WTC11 (cell line): ENCODE measurements at regions not wholly inside any gene's neighbourhood (a gene's known extent, or its start where the extent isn't known, plus 50 kb on each side); places are given as distances from the start of the nearest gene placed in this dataset.

Experiments
- ATAC-seq: fragments of 200-7000 bp; cut with Tn5 transposase; 2 replicates; pipeline ENCODE4 v1.10.0; 2021; ENCODE audit warnings: mild to moderate bottlenecking, moderate library complexity
- CTCF ChIA-PET: fragments of 300-600 bp; sonication (Branson Sonifier 250); formaldehyde crosslinking; loops from one replicate; lab custom pipeline; 2021; ENCODE audit warnings: antibody characterized with exemption; lab: Charles Lee
- POLR2A ChIA-PET: fragments of 350-600 bp; sonication (Branson Sonifier 250); formaldehyde crosslinking; loops from one replicate; lab custom pipeline; 2021; ENCODE audit warnings: antibody characterized with exemption; lab: Charles Lee
- DNase-seq: peaks from one replicate; pipeline ENCODE4 v3.0.0; 2021; ENCODE audit warnings: low spot score
- H3K27ac Mint-ChIP-seq: 2 replicates; pipeline ENCODE4 v1.8.0; 2021; ENCODE audit warnings: mixed read lengths
- H3K27me3 Mint-ChIP-seq: 2 replicates; pipeline ENCODE4 v1.8.0; 2021; ENCODE audit warnings: low read depth, mild to moderate bottlenecking, moderate library complexity, mixed read lengths
- H3K36me3 Mint-ChIP-seq: 2 replicates; pipeline ENCODE4 v1.8.0; 2021; ENCODE audit warnings: mixed read lengths
- H3K4me1 Mint-ChIP-seq: 2 replicates; pipeline ENCODE4 v1.8.0; 2022; ENCODE audit warnings: mixed read lengths
- H3K4me3 Mint-ChIP-seq: 2 replicates; pipeline ENCODE4 v1.8.0; 2021; ENCODE audit warnings: mild to moderate bottlenecking, moderate library complexity, mixed read lengths
- H3K9me3 Mint-ChIP-seq: 2 replicates; pipeline ENCODE4 v1.8.0; 2021; ENCODE audit warnings: mixed read lengths
- ATF2 ChIP-seq: sonication (generic); formaldehyde crosslinking; IDR thresholded peaks from 2 replicates; pipeline ENCODE4 v1.8.1; 2022; ENCODE audit warnings: low read depth, missing genetic modification reagents, borderline replicate concordance
- CDX4 ChIP-seq: fragments of 250-450 bp; sonication (Bioruptor Pico); IDR thresholded peaks from 2 replicates; pipeline ENCODE4 v1.9.0; 2021; ENCODE audit warnings: moderate library complexity, mild to moderate bottlenecking, inconsistent platforms, borderline replicate concordance
- CREB1 ChIP-seq: sonication (generic); formaldehyde crosslinking; IDR thresholded peaks from 2 replicates; pipeline ENCODE4 v1.8.0; 2023; ENCODE audit warnings: mild to moderate bottlenecking, missing genetic modification reagents
- ELF4 ChIP-seq: sonication (generic); formaldehyde crosslinking; IDR thresholded peaks from 2 replicates; pipeline ENCODE4 v1.8.1; 2022; ENCODE audit warnings: low read depth, mild to moderate bottlenecking, moderate library complexity, missing genetic modification reagents
- ESRRA ChIP-seq: sonication (generic); formaldehyde crosslinking; IDR thresholded peaks from 2 replicates; pipeline ENCODE4 v1.8.1; 2022; ENCODE audit warnings: mild to moderate bottlenecking, missing genetic modification reagents, borderline replicate concordance
- ETV6 ChIP-seq: sonication (generic); formaldehyde crosslinking; IDR thresholded peaks from 2 replicates; pipeline ENCODE4 v1.8.1; 2022; ENCODE audit warnings: mild to moderate bottlenecking, missing genetic modification reagents
- FOXP1 ChIP-seq: sonication (generic); formaldehyde crosslinking; IDR thresholded peaks from 2 replicates; pipeline ENCODE4 v1.8.0; 2022; ENCODE audit warnings: missing genetic modification reagents, mild to moderate bottlenecking, moderate library complexity, borderline replicate concordance
- FOXP4 ChIP-seq: sonication (generic); formaldehyde crosslinking; IDR thresholded peaks from 2 replicates; pipeline ENCODE4 v1.8.0; 2022; ENCODE audit warnings: mild to moderate bottlenecking, missing genetic modification reagents
- MAX ChIP-seq: sonication (generic); formaldehyde crosslinking; IDR thresholded peaks from 2 replicates; pipeline ENCODE4 v1.8.0; 2022; ENCODE audit warnings: mild to moderate bottlenecking, missing genetic modification reagents
- MYBL2 ChIP-seq: sonication (generic); formaldehyde crosslinking; IDR thresholded peaks from 2 replicates; pipeline ENCODE4 v1.8.1; 2023; ENCODE audit warnings: mild to moderate bottlenecking, moderate library complexity, missing genetic modification reagents
- PRRX2 ChIP-seq: fragments of 250-450 bp; sonication (Bioruptor Pico); IDR thresholded peaks from 2 replicates; pipeline ENCODE4 v1.8.0; 2021; ENCODE audit warnings: mild to moderate bottlenecking
- SP1 ChIP-seq: sonication (generic); formaldehyde crosslinking; conservative IDR thresholded peaks from 2 replicates; pipeline ENCODE4 v1.8.1; 2022; ENCODE audit warnings: missing genetic modification reagents
- TEAD1 ChIP-seq: sonication (generic); formaldehyde crosslinking; IDR thresholded peaks from 2 replicates; pipeline ENCODE4 v1.8.0; 2022; ENCODE audit warnings: mild to moderate bottlenecking, missing genetic modification reagents
- TP53 ChIP-seq: sonication (generic); formaldehyde crosslinking; IDR thresholded peaks from 2 replicates; pipeline ENCODE4 v1.8.1; 2023; ENCODE audit warnings: mild to moderate bottlenecking, missing genetic modification reagents
- ZNF263 ChIP-seq: sonication (generic); formaldehyde crosslinking; IDR thresholded peaks from 2 replicates; pipeline ENCODE4 v1.8.1; 2022; ENCODE audit warnings: low read depth, mild to moderate bottlenecking, moderate library complexity, missing genetic modification reagents
- ZNF416 ChIP-seq: fragments of 250-450 bp; sonication (Bioruptor Pico); IDR thresholded peaks from 2 replicates; pipeline ENCODE4 v1.9.0; 2021; ENCODE audit warnings: mild to moderate bottlenecking, inconsistent platforms
- TF ChIP-seq, protein P1 (sequence below): sonication (generic); formaldehyde crosslinking; IDR thresholded peaks from 2 replicates; pipeline ENCODE4 v1.8.1; 2023; ENCODE audit warnings: mild to moderate bottlenecking, missing genetic modification reagents, moderate library complexity
- TF ChIP-seq, protein P2 (sequence below): sonication (generic); formaldehyde crosslinking; IDR thresholded peaks from 2 replicates; pipeline ENCODE4 v1.8.1; 2023; ENCODE audit warnings: mild to moderate bottlenecking, missing genetic modification reagents, moderate library complexity
- TF ChIP-seq, protein P3 (sequence below): sonication (generic); formaldehyde crosslinking; IDR thresholded peaks from 2 replicates; pipeline ENCODE4 v1.8.1; 2023; ENCODE audit warnings: mild to moderate bottlenecking, missing genetic modification reagents
- TF ChIP-seq, protein P4 (sequence below): sonication (generic); formaldehyde crosslinking; IDR thresholded peaks from 2 replicates; pipeline ENCODE4 v1.8.1; 2022; ENCODE audit warnings: low read depth, mild to moderate bottlenecking, moderate library complexity, missing genetic modification reagents, borderline replicate concordance

- no peak overlapping the region for H3K4me3 Mint-ChIP-seq
- H3K36me3 Mint-ChIP-seq, result no peaks in the 10 kb centered on the region
- DNase-seq, result no peak
- ChIA-PET POLR2A (no interaction called here), CTCF (no interaction called here)
- no peak for ATAC-seq
- peaks cover 7% of the 10 kb centered on the region; the same call in 1 of the 2 replicates for H3K9me3 Mint-ChIP-seq
- H3K27ac Mint-ChIP-seq, result no peak overlapping the region
- TF ChIP-seq FOXP1 (CRISPR knock-in tag), result no peak
- no peak for TF ChIP-seq MYBL2
- no peak for TF ChIP-seq TEAD1 (CRISPR knock-in tag)
- TF ChIP-seq CDX4 (CRISPR knock-in tag), result no peak
- TF ChIP-seq ELF4, result no peak
- no peak for TF ChIP-seq ESRRA
- TF ChIP-seq, protein P1, sequence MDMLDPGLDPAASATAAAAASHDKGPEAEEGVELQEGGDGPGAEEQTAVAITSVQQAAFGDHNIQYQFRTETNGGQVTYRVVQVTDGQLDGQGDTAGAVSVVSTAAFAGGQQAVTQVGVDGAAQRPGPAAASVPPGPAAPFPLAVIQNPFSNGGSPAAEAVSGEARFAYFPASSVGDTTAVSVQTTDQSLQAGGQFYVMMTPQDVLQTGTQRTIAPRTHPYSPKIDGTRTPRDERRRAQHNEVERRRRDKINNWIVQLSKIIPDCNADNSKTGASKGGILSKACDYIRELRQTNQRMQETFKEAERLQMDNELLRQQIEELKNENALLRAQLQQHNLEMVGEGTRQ, result no peak
- H3K4me1 Mint-ChIP-seq, result peaks cover 2% of the 10 kb centered on the region
- H3K27me3 Mint-ChIP-seq, result no peaks in the 10 kb centered on the region
These were observed 280.2 kb upstream of the PCSK5 start for GRCh38 chr9:75610246-75610645.

DNA sequence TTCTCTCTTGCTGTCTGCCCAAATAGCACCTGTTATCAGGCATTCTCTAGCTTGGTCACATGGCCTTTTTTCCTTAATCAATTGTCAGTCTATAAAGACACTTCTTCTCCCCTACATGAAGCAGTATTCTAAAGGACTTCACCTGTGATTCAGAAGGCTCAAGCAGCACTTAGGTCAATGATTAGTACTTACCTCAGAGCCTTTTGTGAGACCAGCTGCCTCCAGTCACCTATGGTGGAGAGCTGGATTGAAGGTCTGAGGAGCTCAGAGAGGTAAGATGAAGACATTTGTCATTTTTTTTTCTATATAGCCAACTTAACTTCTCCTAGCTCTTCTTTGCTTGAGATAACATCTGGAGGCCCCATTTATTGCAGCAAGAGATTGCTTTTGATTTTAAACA lies 278.3 kb upstream of the PCSK5 start:
- Mint-ChIP-seq H3K36me3 (no peaks in the 10 kb centered on the region), H3K9me3 (peaks cover 7% of the 10 kb centered on the region; the same call in 1 of the 2 replicates), H3K4me1 (peaks cover 11% of the 10 kb centered on the region), H3K27me3 (no peaks in the 10 kb centered on the region), H3K4me3 (no peak overlapping the region), H3K27ac (no peak overlapping the region)
- no peak for TF ChIP-seq SP1
- TF ChIP-seq ETV6 (CRISPR knock-in tag), result no peak
- no peak for TF ChIP-seq TP53 (CRISPR knock-in tag)
- no peak for TF ChIP-seq MAX (CRISPR knock-in tag)
- TF ChIP-seq, protein P2, sequence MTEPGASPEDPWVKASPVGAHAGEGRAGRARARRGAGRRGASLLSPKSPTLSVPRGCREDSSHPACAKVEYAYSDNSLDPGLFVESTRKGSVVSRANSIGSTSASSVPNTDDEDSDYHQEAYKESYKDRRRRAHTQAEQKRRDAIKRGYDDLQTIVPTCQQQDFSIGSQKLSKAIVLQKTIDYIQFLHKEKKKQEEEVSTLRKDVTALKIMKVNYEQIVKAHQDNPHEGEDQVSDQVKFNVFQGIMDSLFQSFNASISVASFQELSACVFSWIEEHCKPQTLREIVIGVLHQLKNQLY, result no peak
- CTCF ChIA-PET, result no interaction called here
- POLR2A ChIA-PET, result no interaction called here
- ATAC-seq (no peak), DNase-seq (no peak)

GRCh38 chr9:75612754-75613153 lies 277.7 kb upstream of the PCSK5 start:
- H3K9me3 Mint-ChIP-seq, result peaks cover 7% of the 10 kb centered on the region; the same call in 1 of the 2 replicates
- CTCF ChIA-PET, result no interaction called here
- DNase-seq (no peak), ATAC-seq (no peak)
- H3K4me3 Mint-ChIP-seq, result no peak overlapping the region
- H3K27me3 Mint-ChIP-seq, result no peaks in the 10 kb centered on the region
- peaks cover 11% of the 10 kb centered on the region for H3K4me1 Mint-ChIP-seq
- no peak overlapping the region for H3K27ac Mint-ChIP-seq
- TF ChIP-seq ZNF416 (no peak), FOXP4 (CRISPR knock-in tag) (no peak), ATF2 (CRISPR knock-in tag) (no peak), FOXP1 (CRISPR knock-in tag) (no peak), CREB1 (CRISPR knock-in tag) (no peak), ELF4 (no peak), PRRX2 (no peak), ZNF263 (no peak)
- TF ChIP-seq, protein P3, sequence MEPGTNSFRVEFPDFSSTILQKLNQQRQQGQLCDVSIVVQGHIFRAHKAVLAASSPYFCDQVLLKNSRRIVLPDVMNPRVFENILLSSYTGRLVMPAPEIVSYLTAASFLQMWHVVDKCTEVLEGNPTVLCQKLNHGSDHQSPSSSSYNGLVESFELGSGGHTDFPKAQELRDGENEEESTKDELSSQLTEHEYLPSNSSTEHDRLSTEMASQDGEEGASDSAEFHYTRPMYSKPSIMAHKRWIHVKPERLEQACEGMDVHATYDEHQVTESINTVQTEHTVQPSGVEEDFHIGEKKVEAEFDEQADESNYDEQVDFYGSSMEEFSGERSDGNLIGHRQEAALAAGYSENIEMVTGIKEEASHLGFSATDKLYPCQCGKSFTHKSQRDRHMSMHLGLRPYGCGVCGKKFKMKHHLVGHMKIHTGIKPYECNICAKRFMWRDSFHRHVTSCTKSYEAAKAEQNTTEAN, result no peak
- TF ChIP-seq, protein P4, sequence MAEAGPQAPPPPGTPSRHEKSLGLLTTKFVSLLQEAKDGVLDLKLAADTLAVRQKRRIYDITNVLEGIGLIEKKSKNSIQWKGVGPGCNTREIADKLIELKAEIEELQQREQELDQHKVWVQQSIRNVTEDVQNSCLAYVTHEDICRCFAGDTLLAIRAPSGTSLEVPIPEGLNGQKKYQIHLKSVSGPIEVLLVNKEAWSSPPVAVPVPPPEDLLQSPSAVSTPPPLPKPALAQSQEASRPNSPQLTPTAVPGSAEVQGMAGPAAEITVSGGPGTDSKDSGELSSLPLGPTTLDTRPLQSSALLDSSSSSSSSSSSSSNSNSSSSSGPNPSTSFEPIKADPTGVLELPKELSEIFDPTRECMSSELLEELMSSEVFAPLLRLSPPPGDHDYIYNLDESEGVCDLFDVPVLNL, result no peak
- TF ChIP-seq, all 79 proteins: peak for 0
- POLR2A ChIA-PET, result no interaction called here
- no peaks in the 10 kb centered on the region for H3K36me3 Mint-ChIP-seq
